Fibroblast of villous mesenchyme (primary cell): ENCODE measurements at regions not wholly inside any gene's neighbourhood (a gene's known extent, or its start where the extent isn't known, plus 50 kb on each side); places are given as distances from the start of the nearest gene placed in this dataset.

Source experiments
- DNase-seq: peaks from one replicate; pipeline ENCODE4 v3.0.0-alpha.2; 2010; ENCODE audit warnings: low read depth
- H3K4me3 ChIP-seq: 2 replicates; pipeline ENCODE4 v1.5.1; 2011; ENCODE audit warnings: low read depth, mild to moderate bottlenecking, low read length
- TF ChIP-seq, protein P1 (sequence below): IDR thresholded peaks from 2 replicates; pipeline ENCODE4 v1.5.1; 2012; ENCODE audit warnings: low read depth, mild to moderate bottlenecking, low read length; ENCODE audit not compliant: insufficient read depth

DNA sequence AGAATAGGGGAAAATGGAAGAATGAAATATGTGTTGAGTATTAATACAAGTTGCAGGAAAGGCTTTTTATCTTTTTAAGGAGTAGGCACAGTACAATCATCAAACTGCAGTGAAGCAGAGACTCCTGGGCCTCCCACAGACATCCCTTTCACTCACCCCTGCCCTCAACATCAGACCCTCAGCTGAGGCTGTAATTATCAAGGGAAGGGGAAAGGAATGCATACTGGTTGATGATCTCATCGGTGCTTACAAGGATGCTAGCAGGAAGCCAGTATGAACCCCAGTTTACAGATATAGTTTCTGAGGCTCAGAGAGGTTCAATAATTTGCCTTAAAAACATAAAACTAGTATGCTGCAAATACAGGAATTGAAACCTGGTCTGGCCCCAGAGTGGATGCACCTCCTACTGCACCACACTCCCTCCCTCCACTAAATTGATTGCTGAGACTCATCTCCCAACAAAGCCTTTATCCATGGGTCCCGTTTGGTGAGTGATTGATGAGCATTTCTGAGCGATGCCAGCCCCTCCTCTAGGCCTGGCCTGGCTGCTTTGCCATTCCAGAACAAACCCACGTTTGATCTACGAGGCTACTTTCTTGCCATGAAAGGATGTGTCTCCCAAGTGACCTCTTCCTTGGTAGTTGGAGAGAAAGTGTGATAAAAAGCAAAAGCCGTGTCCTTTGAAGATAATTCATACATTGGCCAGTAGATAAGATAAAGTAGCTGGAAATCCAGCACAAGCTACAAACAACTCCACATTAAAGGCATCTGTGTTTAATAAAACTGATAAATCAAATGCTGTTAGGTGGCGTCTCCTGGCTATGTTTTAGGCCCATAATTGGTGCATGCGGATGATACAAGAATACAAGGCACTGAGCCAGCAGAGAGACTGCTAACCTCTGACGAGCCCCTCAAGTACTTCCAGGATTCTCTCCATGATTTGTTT lies 233.9 kb upstream of the CAMK1G start:
- no peak for DNase-seq
- H3K4me3 ChIP-seq, result no peak overlapping the region
- TF ChIP-seq, protein P1, sequence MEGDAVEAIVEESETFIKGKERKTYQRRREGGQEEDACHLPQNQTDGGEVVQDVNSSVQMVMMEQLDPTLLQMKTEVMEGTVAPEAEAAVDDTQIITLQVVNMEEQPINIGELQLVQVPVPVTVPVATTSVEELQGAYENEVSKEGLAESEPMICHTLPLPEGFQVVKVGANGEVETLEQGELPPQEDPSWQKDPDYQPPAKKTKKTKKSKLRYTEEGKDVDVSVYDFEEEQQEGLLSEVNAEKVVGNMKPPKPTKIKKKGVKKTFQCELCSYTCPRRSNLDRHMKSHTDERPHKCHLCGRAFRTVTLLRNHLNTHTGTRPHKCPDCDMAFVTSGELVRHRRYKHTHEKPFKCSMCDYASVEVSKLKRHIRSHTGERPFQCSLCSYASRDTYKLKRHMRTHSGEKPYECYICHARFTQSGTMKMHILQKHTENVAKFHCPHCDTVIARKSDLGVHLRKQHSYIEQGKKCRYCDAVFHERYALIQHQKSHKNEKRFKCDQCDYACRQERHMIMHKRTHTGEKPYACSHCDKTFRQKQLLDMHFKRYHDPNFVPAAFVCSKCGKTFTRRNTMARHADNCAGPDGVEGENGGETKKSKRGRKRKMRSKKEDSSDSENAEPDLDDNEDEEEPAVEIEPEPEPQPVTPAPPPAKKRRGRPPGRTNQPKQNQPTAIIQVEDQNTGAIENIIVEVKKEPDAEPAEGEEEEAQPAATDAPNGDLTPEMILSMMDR, result no peak

DNA sequence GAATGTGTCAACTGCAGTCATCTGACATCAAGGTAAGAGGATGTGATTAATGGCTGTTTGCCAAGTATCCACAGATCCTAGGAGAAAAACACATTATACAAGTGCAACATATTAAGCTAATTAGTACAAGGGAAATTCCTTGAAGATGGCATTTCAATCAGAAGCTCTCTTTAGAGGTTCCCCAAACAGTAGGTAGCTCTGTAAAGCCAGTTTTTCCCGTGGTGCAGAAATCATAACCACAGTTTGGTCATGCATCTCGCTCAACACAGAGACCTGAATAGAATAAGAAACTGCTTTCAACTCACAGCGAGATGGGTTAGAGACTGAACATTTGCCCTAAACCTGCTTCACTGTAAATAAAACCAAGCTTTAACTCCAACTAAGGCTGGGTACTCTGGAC lies 230.5 kb upstream of the CAMK1G start:
- DNase-seq, result no peak
- TF ChIP-seq, protein P1, result no peak
- no peak overlapping the region for H3K4me3 ChIP-seq

- no peak overlapping the region for H3K4me3 ChIP-seq
- TF ChIP-seq, protein P1, result peak; percentile 97
- DNase-seq, result peak; percentile 91
These were observed 229.2 kb upstream of the CAMK1G start for GRCh38 chr1:209354111-209354839.

GRCh38 chr1:209354840-209355165 lies 228.7 kb upstream of the CAMK1G start:
- no peak for DNase-seq
- no peak overlapping the region for H3K4me3 ChIP-seq
- TF ChIP-seq, protein P1, result no peak

- TF ChIP-seq, protein P1, result no peak
- DNase-seq, result no peak
- no peak overlapping the region for H3K4me3 ChIP-seq
These were observed 228.1 kb upstream of the CAMK1G start for GRCh38 chr1:209355415-209355814.

- H3K4me3 ChIP-seq, result no peak overlapping the region
- TF ChIP-seq, protein P1, result no peak
- no peak for DNase-seq
These were observed 226.5 kb upstream of the CAMK1G start for GRCh38 chr1:209356976-209357377.
